ENCODE measurements at regions not wholly inside any gene's neighbourhood (a gene's known extent, or its start where the extent isn't known, plus 50 kb on each side); places are given as distances from the start of the nearest gene placed in this dataset.

DNA sequence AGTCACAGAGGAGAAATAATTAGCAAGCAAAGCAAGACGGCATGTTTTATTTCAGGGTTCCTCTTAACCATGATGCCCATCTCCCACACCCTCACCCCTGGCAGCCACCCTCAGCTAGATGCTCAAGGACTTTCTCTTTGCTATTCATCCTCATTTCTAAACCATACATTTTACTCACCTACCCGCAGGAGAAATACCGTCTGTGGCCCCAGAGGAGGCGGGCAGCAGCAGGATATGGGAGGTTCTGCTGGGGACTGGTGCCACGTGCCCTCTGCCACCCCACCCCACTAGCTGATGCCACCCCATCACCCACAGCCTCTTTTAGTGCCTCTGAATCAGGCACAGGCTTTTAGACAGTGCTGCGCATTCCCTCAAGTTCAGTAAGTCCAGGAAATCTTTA, 168.7 kb upstream of the ITGB1 start:
- peak overlapping the region in 3 of 6 donors; percentile 57 to 84 (median 61) for H3K27ac Mint-ChIP-seq
- no peaks in the 10 kb centered on the region for H3K9me3 Mint-ChIP-seq
- no peaks in the 10 kb centered on the region for H3K27me3 Mint-ChIP-seq
- H3K4me1 Mint-ChIP-seq = peaks cover 8 to 16% (median 12%) of the 10 kb centered on the region in 3 donors
- ATAC-seq (ENCODE audit: low read depth in 2 of 2) (no peak), DNase-seq (no peak)
- H3K4me3 Mint-ChIP-seq = peak overlapping the region in 1 of 8 donors; percentile 32
- no peaks in the 10 kb centered on the region for H3K36me3 Mint-ChIP-seq

DNA sequence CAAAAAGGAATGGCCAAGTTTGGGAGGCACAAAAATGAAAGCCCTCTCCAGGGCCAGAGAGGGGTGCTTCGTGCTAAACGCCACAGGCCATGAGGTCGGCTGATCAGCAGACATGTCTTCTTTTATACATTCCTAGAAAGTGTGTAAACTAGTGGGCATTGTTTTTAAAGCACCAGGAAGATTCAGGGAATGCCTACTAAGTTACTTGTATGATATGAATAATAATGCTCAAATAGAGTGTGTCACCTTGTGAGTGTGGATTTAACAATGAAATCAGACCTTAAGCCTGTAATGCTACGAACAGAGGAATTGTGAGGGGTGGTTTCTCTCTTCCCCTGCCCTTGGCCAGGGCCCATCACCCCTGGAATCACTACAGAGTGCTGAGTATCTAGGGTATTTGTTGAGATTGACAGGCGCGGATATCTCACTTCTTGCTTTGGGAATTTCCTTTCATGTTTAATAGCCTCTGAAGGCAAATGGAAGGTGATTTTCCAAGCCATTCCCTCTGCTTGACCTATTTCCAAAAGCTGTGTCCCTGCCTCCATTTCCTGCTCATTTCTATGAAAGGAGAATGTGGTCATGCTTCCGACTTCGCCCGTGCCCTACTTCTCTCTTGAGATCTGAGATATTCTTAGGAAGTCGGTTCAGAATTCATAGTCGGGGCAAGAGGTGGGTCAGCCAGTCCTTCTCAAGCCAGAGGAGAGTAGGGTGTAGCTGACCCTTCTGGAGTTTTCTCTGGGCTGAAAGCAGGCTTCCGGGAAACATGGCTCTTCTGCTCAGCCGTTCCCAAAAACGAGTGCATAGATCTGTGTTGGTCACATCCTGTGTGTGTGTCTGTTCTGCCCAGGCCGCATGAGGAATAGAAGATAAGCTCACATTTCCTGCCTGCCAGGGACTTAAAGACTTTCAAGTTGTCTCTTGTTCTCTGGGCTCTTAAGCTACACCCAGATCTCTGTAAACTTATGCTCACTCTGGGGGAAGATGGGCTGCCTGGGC, 167.8 kb upstream of the ITGB1 start:
- Mint-ChIP-seq H3K27me3 (no peaks in the 10 kb centered on the region), H3K4me1 (peaks cover 11 to 14% (median 12%) of the 10 kb centered on the region in 3 donors), H3K9me3 (no peaks in the 10 kb centered on the region), H3K4me3 (no peak overlapping the region), H3K36me3 (no peaks in the 10 kb centered on the region), H3K27ac (peak overlapping the region in 5 of 6 donors; percentile 11 to 80 (median 57))
- no peak for ATAC-seq (ENCODE audit: low read depth in 2 of 2)
- DNase-seq = no peak

DNA sequence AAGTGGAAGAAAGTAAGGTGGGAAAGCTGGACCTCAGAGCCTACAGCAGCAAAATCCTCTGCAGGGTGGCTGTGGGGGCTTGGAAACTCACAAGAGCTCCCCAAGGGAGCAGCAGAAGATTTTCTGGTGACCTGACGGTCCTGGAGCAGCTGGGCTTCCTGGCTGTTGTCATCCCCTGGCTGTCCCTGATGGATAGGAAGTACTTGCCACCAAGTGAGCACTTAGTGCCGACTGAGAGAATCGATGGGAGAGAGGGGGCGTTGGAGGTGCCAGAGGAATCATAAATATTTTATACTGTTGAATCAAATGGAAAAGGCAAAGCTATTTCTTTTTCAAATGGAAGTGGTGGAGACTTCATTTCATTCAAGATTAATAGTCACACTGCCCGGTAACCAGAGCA, 167.1 kb upstream of the ITGB1 start:
- Mint-ChIP-seq H3K36me3 (no peaks in the 10 kb centered on the region), H3K9me3 (no peaks in the 10 kb centered on the region), H3K27ac (peak overlapping the region in 2 of 6 donors; percentile 57 to 80), H3K4me3 (no peak overlapping the region), H3K27me3 (no peaks in the 10 kb centered on the region), H3K4me1 (peaks cover 12 to 14% (median 12%) of the 10 kb centered on the region in 3 donors)
- no peak for ATAC-seq (ENCODE audit: low read depth in 2 of 2)
- DNase-seq = no peak

DNA sequence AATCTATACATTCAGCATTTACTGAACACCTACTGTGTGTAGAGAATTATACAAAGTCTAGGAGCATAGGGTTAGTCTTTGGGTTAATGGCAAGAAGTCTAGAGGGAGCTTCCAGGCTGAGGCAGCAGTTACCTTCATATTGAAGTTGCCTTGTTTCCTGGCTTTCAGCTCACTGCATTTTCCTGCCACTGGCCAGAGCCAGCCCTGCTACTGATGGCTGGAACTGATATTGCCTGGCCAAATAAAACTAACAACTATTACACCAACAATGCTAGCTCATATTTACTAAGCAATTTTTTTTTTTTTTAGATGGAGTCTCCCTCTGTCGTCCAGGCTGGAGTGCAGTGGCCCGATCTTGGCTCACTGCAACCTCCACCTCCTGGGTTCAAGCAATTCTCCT, 165.7 kb upstream of the ITGB1 start:
- Mint-ChIP-seq H3K27me3 (no peaks in the 10 kb centered on the region), H3K4me1 (peaks cover 12 to 14% (median 12%) of the 10 kb centered on the region in 3 donors), H3K4me3 (no peak overlapping the region), H3K9me3 (no peaks in the 10 kb centered on the region), H3K36me3 (no peaks in the 10 kb centered on the region), H3K27ac (peak overlapping the region in 2 of 6 donors; percentile 26 to 58)
- ATAC-seq (ENCODE audit: low read depth in 2 of 2) = no peak
- DNase-seq = no peak

- Mint-ChIP-seq H3K36me3 (no peaks in the 10 kb centered on the region), H3K4me1 (peaks cover 15 to 20% (median 16%) of the 10 kb centered on the region in 3 donors), H3K27me3 (no peaks in the 10 kb centered on the region), H3K9me3 (no peaks in the 10 kb centered on the region), H3K4me3 (no peak overlapping the region), H3K27ac (peak overlapping the region in 4 of 6 donors; percentile 27 to 73 (median 54))
- DNase-seq (no peak), ATAC-seq (ENCODE audit: low read depth in 2 of 2) (no peak)
Measured at GRCh38 chr10:33122014-33122809, 164.2 kb upstream of the ITGB1 start.

- ATAC-seq (ENCODE audit: low read depth in 2 of 2) (no peak), DNase-seq (no peak)
- Mint-ChIP-seq H3K27me3 (no peaks in the 10 kb centered on the region), H3K4me1 (peaks cover 16 to 20% (median 20%) of the 10 kb centered on the region in 3 donors), H3K36me3 (no peaks in the 10 kb centered on the region), H3K4me3 (no peak overlapping the region), H3K9me3 (no peaks in the 10 kb centered on the region), H3K27ac (peak overlapping the region in 1 of 6 donors; percentile 1)
Measured at GRCh38 chr10:33120700-33121099, 162.7 kb upstream of the ITGB1 start.

GRCh38 chr10:33120275-33120674, 162.2 kb upstream of the ITGB1 start:
- H3K4me1 Mint-ChIP-seq = peaks cover 20 to 23% (median 23%) of the 10 kb centered on the region in 3 donors
- no peak for DNase-seq
- no peak for ATAC-seq (ENCODE audit: low read depth in 2 of 2)
- no peaks in the 10 kb centered on the region for H3K36me3 Mint-ChIP-seq
- H3K4me3 Mint-ChIP-seq = no peak overlapping the region
- H3K27me3 Mint-ChIP-seq = no peaks in the 10 kb centered on the region
- peak overlapping the region in 2 of 6 donors; percentile 35 to 41 for H3K27ac Mint-ChIP-seq
- no peaks in the 10 kb centered on the region for H3K9me3 Mint-ChIP-seq

DNA sequence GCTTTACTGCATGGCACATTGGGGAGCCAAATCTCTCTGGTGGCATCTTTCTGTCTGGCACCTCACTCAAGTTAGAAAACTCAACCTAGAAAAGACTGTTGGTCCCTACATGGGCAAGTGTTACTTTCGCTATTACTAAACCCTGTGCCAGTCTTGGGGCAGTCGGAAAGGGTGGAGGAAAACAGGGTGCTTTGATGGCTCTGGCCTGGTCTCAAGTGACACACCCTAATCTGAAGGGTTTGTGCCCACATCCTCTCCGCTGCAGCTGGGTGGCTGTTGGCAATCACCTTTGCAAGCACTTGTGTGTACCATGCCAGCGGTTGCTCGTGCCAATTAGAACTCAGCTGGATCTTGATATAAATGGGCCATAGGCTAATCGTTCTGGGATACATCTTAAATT, 159.8 kb upstream of the ITGB1 start:
- Mint-ChIP-seq H3K27me3 (no peaks in the 10 kb centered on the region), H3K27ac (peak overlapping the region in 3 of 6 donors; percentile 8 to 88 (median 73)), H3K4me1 (peaks cover 37 to 43% (median 39%) of the 10 kb centered on the region in 3 donors), H3K9me3 (no peaks in the 10 kb centered on the region), H3K36me3 (no peaks in the 10 kb centered on the region), H3K4me3 (no peak overlapping the region)
- no peak for DNase-seq
- ATAC-seq (ENCODE audit: low read depth in 2 of 2) = peak; percentile 46 to 57

DNA sequence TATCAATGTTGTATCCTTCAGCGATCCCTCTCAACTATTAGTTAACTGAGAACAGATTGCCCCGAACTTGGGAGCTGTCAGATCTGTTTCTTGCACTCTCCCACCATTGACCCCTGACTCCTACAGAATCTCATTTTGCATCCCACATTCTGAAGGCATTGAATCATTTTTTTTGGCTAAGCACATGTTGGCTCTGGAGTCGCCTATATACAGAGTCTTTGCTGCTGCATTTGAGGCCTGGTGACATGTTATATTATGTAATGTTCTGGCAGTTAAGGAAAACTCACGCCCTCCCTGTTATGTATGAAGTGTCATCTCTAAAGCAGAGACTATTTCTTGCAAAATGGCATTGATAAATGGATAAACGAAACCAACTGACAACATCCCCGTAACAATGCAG, 159.2 kb upstream of the ITGB1 start:
- ATAC-seq (ENCODE audit: low read depth in 2 of 2) (no peak), DNase-seq (no peak)
- H3K9me3 Mint-ChIP-seq = no peaks in the 10 kb centered on the region
- peaks cover 37 to 45% (median 39%) of the 10 kb centered on the region in 3 donors for H3K4me1 Mint-ChIP-seq
- no peak overlapping the region for H3K4me3 Mint-ChIP-seq
- no peaks in the 10 kb centered on the region for H3K27me3 Mint-ChIP-seq
- H3K36me3 Mint-ChIP-seq = no peaks in the 10 kb centered on the region
- H3K27ac Mint-ChIP-seq = peak overlapping the region in 2 of 6 donors; percentile 73 to 88

GRCh38 chr10:33115738-33116719, 158.0 kb upstream of the ITGB1 start:
- H3K9me3 Mint-ChIP-seq = no peaks in the 10 kb centered on the region
- H3K4me3 Mint-ChIP-seq = peak overlapping the region in 1 of 8 donors; percentile 69
- H3K4me1 Mint-ChIP-seq = peaks cover 37 to 47% (median 39%) of the 10 kb centered on the region in 3 donors
- no peaks in the 10 kb centered on the region for H3K27me3 Mint-ChIP-seq
- no peaks in the 10 kb centered on the region for H3K36me3 Mint-ChIP-seq
- peak overlapping the region in 5 of 6 donors; percentile 23 to 82 (median 73) for H3K27ac Mint-ChIP-seq
- ATAC-seq (ENCODE audit: low read depth in 2 of 2) (no peak), DNase-seq (no peak)

DNA sequence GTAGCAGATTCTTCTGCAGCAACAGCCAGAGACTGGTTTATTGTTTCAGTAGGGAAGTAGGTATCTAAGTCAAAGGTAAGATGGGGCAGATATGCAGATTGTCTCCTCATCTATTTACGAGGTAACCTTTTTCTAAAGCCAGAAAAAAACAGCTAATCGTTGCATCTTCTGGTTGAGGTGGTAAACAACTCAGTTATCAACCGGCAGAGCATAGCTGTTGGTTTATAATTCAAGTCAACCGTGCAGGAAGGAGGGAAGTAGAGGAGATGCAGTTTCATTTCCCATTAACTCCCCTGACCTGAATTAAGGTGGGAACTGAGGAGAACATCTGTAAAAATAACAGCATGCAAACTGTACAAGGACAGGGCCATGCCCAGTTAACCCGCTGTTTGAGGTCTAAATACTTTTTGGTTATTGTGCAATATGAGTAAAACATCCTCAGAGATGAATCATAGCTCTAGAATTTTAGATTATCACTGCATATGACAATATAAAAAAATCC, 156.5 kb upstream of the ITGB1 start:
- peak; percentile 86 to 87 for ATAC-seq (ENCODE audit: low read depth in 2 of 2)
- Mint-ChIP-seq H3K27me3 (no peaks in the 10 kb centered on the region), H3K4me1 (peaks cover 34 to 60% (median 39%) of the 10 kb centered on the region in 3 donors), H3K27ac (peak overlapping the region; percentile 73 to 93 (median 80)), H3K4me3 (peak overlapping the region; percentile 2 to 87 (median 60)), H3K36me3 (no peaks in the 10 kb centered on the region), H3K9me3 (peaks cover 0 to 1% (median 0%) of the 10 kb centered on the region in 7 donors)
- peak; percentile 54 for DNase-seq

- peaks cover 36 to 60% (median 39%) of the 10 kb centered on the region in 3 donors for H3K4me1 Mint-ChIP-seq
- no peaks in the 10 kb centered on the region for H3K36me3 Mint-ChIP-seq
- DNase-seq (no peak), ATAC-seq (ENCODE audit: low read depth in 2 of 2) (no peak)
- peaks cover 0 to 3% (median 0%) of the 10 kb centered on the region in 3 donors for H3K27me3 Mint-ChIP-seq
- H3K9me3 Mint-ChIP-seq = peaks cover 0 to 1% (median 0%) of the 10 kb centered on the region in 7 donors
- peak overlapping the region in 5 of 8 donors; percentile 32 to 87 (median 68) for H3K4me3 Mint-ChIP-seq
- peak overlapping the region in 4 of 6 donors; percentile 73 to 93 (median 80) for H3K27ac Mint-ChIP-seq
Measured at GRCh38 chr10:33113466-33113865, 155.4 kb upstream of the ITGB1 start.
